ENCODE measurements at regions not wholly inside any gene's neighbourhood (a gene's known extent, or its start where the extent isn't known, plus 50 kb on each side); places are given as distances from the start of the nearest gene placed in this dataset.

DNA sequence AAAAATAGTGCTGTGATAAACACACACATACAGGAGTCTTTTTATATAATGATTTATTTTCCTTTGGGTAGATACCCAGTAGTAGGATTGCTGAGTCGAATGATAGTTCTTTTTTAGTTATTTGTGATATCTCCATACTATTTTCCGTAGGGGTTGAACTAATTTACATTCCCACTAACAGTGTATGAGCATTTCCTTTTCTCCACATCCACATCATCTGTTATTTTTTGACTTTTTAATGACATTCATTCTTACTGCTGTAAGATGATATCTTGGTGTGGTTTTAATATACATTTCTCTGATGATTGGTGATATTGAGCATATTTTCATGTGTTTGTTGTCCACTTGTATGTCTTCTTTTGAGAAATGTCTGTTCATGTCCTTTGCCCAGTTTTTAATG is 78.3 kb downstream of the NIBAN1 start:
- no peak for TF ChIP-seq POLR2A (IDR thresholded peaks at IDR 0.05; ENCODE audit: low read depth, low read length)
- TF ChIP-seq POLR2AphosphoS5 (IDR thresholded peaks at IDR 0.05; ENCODE audit: low read depth, low read length) = no peak
- TF ChIP-seq TAF1 (IDR thresholded peaks at IDR 0.05; ENCODE audit: borderline replicate concordance, low read depth, low read length) = no peak

All from GM12892 (cell line).